B cell (primary cell): ENCODE measurements at regions not wholly inside any gene's neighbourhood (a gene's known extent, or its start where the extent isn't known, plus 50 kb on each side); places are given as distances from the start of the nearest gene placed in this dataset.

Source experiments
- CTCF ChIP-seq: fragments of 200-600 bp; IDR thresholded peaks from one replicate; pipeline ENCODE4 v1.8.0; 2022; ENCODE audit warnings: antibody characterized with exemption, mild to moderate bottlenecking
- EZH2 ChIP-seq: IDR thresholded peaks from 2 replicates; pipeline ENCODE4 v1.6.1; 2012; ENCODE audit warnings: borderline replicate concordance, low read depth, mild to moderate bottlenecking, moderate library complexity, low read length; ENCODE audit not compliant: insufficient read depth, poor library complexity, severe bottlenecking

- TF ChIP-seq CTCF (no peak), EZH2 (no peak)
Observed at GRCh38 chr16:54588026-54588425, 301.4 kb upstream of the IRX3 start.
